Stomach (tissue), 8 donors: ENCODE measurements at regions not wholly inside any gene's neighbourhood (a gene's known extent, or its start where the extent isn't known, plus 50 kb on each side); places are given as distances from the start of the nearest gene placed in this dataset.

Experiments used
- DNase-seq, 2 donors: peaks; one replicate each; pipeline versions ENCODE4 v3.0.0 to v3.0.0-alpha.2; 2013 to 2019
- H3K27ac ChIP-seq, 5 donors: fragments of 200-600 bp in 4 of 5; sonication (generic) in 4 of 5; one replicate each; pipeline ENCODE4 v1.5.1; 2013 to 2019; ENCODE audit warnings: mild to moderate bottlenecking in 1 of 5, moderate library complexity in 1 of 5
- H3K27me3 ChIP-seq, 3 donors: fragments of 200-600 bp; sonication (generic); one replicate each; pipeline ENCODE4 v1.5.1; 2017 to 2019; ENCODE audit warnings: mixed run types in 1 of 3
- H3K36me3 ChIP-seq, 4 donors: fragments of 200-600 bp; sonication (generic); 1 replicate in 3 of 4; 2 replicates in 1 of 4; pipeline ENCODE4 v1.5.1; 2016 to 2019
- H3K4me1 ChIP-seq, 4 donors: fragments of 200-600 bp; sonication (generic); one replicate each; pipeline ENCODE4 v1.5.1; 2016 to 2019
- H3K4me3 ChIP-seq, 4 donors: fragments of 200-600 bp; sonication (generic) in 3 of 4; one replicate each; pipeline ENCODE4 v1.5.1; 2016 to 2019; ENCODE audit warnings: mild to moderate bottlenecking in 1 of 4
- H3K9me3 ChIP-seq, 4 donors: fragments of 200-600 bp; sonication (generic); one replicate each; pipeline ENCODE4 v1.5.1; 2016 to 2019
- EP300 ChIP-seq: sonication (generic); formaldehyde crosslinking; IDR thresholded peaks from one replicate; pipeline ENCODE4 v1.6.1; 2017; ENCODE audit warnings: antibody characterized with exemption
- POLR2A ChIP-seq, 4 donors: fragments of 450-650 bp; IDR thresholded peaks; one replicate each; pipeline ENCODE4 v1.6.1; 2016; ENCODE audit warnings: antibody characterized with exemption in 4 of 4, control low read depth in 2 of 4, mild to moderate bottlenecking in 1 of 4, moderate library complexity in 1 of 4
- POLR2AphosphoS5 ChIP-seq, 3 donors: sonication (generic); formaldehyde crosslinking; IDR thresholded peaks; one replicate each; pipeline ENCODE4 v1.6.1; 2016; ENCODE audit warnings: antibody characterized with exemption in 3 of 3
- WGBS, 5 donors: extraction: QIAGEN DNeasy Blood & Tissue Kit in 3 of 5; methylation state at CpG; one replicate each; pipeline versions ENCODE4 v1.1.5 to v1.1.7; 2013 to 2018; 5-methylcytosine and 5-hydroxymethylcytosine counted together
- intact Hi-C: fragments of 100-400 bp; cut with DNase I; formaldehyde crosslinking; loops from one replicate; pipeline ENCODE4 v1.15.1; 2023; ENCODE audit warnings: low total_unique reads
- TF ChIP-seq, protein P1 (sequence below), 7 experiments: fragments of 450-650 bp in 4 of 7; fragments of 200-600 bp in 3 of 7; sonication (generic) in 3 of 7; IDR thresholded peaks; one replicate each; pipeline ENCODE4 v1.5.1; 2016 to 2019; ENCODE audit warnings: antibody characterized with exemption in 7 of 7, control low read depth in 2 of 7, mild to moderate bottlenecking in 1 of 7
- donor health status: healthy with polysubstance abuse.
- donor health status: Bipolar disorder and iron deficiency.
- donor health status: healthy.

GRCh38 chr7:108716783-108717182 lies 147.1 kb downstream of the DNAJB9 start:
- Histone ChIP-seq H3K27me3 (no peaks in the 10 kb centered on the region), H3K36me3 (no peaks in the 10 kb centered on the region), H3K27ac (no peak overlapping the region), H3K9me3 (no peaks in the 10 kb centered on the region), H3K4me1 (no peaks in the 10 kb centered on the region), H3K4me3 (no peak overlapping the region)
- TF ChIP-seq POLR2AphosphoS5 (IDR thresholded peaks at IDR 0.05) (no peak), EP300 (no peak), POLR2A (IDR thresholded peaks at IDR 0.05) (no peak)
- TF ChIP-seq, protein P1, sequence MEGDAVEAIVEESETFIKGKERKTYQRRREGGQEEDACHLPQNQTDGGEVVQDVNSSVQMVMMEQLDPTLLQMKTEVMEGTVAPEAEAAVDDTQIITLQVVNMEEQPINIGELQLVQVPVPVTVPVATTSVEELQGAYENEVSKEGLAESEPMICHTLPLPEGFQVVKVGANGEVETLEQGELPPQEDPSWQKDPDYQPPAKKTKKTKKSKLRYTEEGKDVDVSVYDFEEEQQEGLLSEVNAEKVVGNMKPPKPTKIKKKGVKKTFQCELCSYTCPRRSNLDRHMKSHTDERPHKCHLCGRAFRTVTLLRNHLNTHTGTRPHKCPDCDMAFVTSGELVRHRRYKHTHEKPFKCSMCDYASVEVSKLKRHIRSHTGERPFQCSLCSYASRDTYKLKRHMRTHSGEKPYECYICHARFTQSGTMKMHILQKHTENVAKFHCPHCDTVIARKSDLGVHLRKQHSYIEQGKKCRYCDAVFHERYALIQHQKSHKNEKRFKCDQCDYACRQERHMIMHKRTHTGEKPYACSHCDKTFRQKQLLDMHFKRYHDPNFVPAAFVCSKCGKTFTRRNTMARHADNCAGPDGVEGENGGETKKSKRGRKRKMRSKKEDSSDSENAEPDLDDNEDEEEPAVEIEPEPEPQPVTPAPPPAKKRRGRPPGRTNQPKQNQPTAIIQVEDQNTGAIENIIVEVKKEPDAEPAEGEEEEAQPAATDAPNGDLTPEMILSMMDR (IDR thresholded peaks at IDR 0.05) = no peak
- DNase-seq = no peak
- 50 to 77% (median 70%) methylated on average over 1 of the region's 1 CpG for WGBS, 5 donors
- intact Hi-C loops = no loop called here

- no peaks in the 10 kb centered on the region for H3K9me3 ChIP-seq
- TF ChIP-seq POLR2AphosphoS5 (IDR thresholded peaks at IDR 0.05) = no peak
- no peak for TF ChIP-seq EP300
- TF ChIP-seq, protein P1 (IDR thresholded peaks at IDR 0.05) = no peak
- no peak for TF ChIP-seq POLR2A (IDR thresholded peaks at IDR 0.05)
- H3K4me1 ChIP-seq = no peaks in the 10 kb centered on the region
- H3K36me3 ChIP-seq = no peaks in the 10 kb centered on the region
- H3K4me3 ChIP-seq = no peak overlapping the region
- DNase-seq = no peak
- intact Hi-C loops = no loop called here
- no peaks in the 10 kb centered on the region for H3K27me3 ChIP-seq
- H3K27ac ChIP-seq = no peak overlapping the region
Measured at GRCh38 chr7:108717781-108718180, 148.1 kb downstream of the DNAJB9 start.

- no peak for TF ChIP-seq EP300
- TF ChIP-seq, protein P1 (IDR thresholded peaks at IDR 0.05) = no peak
- no peak for TF ChIP-seq POLR2A (IDR thresholded peaks at IDR 0.05)
- TF ChIP-seq POLR2AphosphoS5 (IDR thresholded peaks at IDR 0.05) = no peak
- Histone ChIP-seq H3K36me3 (no peaks in the 10 kb centered on the region), H3K27me3 (no peaks in the 10 kb centered on the region), H3K9me3 (no peaks in the 10 kb centered on the region), H3K27ac (no peak overlapping the region), H3K4me1 (no peaks in the 10 kb centered on the region), H3K4me3 (no peak overlapping the region)
- intact Hi-C loops = no loop called here
- no peak for DNase-seq
Measured at GRCh38 chr7:108719631-108720030, 150.0 kb downstream of the DNAJB9 start.

DNA sequence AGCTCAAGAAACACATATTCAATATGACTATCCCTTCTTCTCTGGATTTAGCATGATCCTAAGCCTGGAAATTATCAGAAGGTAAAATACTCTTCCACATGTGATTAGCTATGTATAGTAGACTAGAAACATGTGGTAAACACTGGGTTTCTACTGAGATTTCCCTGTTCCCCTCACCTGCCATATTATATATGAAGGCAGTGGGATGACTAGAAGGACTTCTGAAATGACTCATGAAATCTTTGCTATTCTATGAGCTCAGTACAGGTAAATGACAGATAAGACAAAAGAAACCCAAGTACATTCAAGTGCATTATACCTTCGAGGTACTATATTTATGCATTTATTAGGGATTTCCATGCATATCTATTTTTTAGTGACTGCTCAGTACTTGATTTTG lies 152.9 kb downstream of the DNAJB9 start:
- Histone ChIP-seq H3K27ac (no peak overlapping the region), H3K36me3 (no peaks in the 10 kb centered on the region), H3K27me3 (no peaks in the 10 kb centered on the region), H3K4me3 (no peak overlapping the region), H3K4me1 (no peaks in the 10 kb centered on the region), H3K9me3 (no peaks in the 10 kb centered on the region)
- intact Hi-C loops = no loop called here
- no peak for DNase-seq
- TF ChIP-seq POLR2A (IDR thresholded peaks at IDR 0.05) (no peak), POLR2AphosphoS5 (IDR thresholded peaks at IDR 0.05) (no peak), EP300 (no peak)
- TF ChIP-seq, protein P1 (IDR thresholded peaks at IDR 0.05) = no peak
- 74 to 89% (median 77%) methylated on average over 1 of the region's 1 CpG for WGBS, 5 donors
